OCI-LY1 (cell line): ENCODE measurements at regions not wholly inside any gene's neighbourhood (a gene's known extent, or its start where the extent isn't known, plus 50 kb on each side); places are given as distances from the start of the nearest gene placed in this dataset.

Experiments
- H2AFZ ChIP-seq: fragments of 200-600 bp; sonication (generic), shearing (Covaris generic); 2 replicates; pipeline ENCODE4 v1.6.0; 2014; ENCODE audit warnings: antibody characterized with exemption, mild to moderate bottlenecking, low read length
- H3F3A ChIP-seq: fragments of 200-600 bp; sonication (generic), shearing (Covaris generic); 2 replicates; pipeline ENCODE4 v1.6.0; 2014; ENCODE audit warnings: mild to moderate bottlenecking, antibody characterized with exemption, low read length, moderate library complexity; ENCODE audit not compliant: insufficient read depth
- H3K27ac ChIP-seq: fragments of 200-600 bp; sonication (generic); 2 replicates; pipeline ENCODE4 v1.5.1; 2014; ENCODE audit warnings: low read length, mixed run types, mild to moderate bottlenecking, low read depth; ENCODE audit not compliant: poor library complexity, severe bottlenecking
- H3K27me3 ChIP-seq: fragments of 200-600 bp; sonication (generic); 2 replicates; pipeline ENCODE4 v1.6.0; 2014; ENCODE audit warnings: antibody characterized with exemption, mild to moderate bottlenecking, low read length, moderate library complexity; ENCODE audit not compliant: insufficient read depth
- H3K36me3 ChIP-seq: fragments of 200-600 bp; sonication (generic); 2 replicates; pipeline ENCODE4 v1.6.1; 2014; ENCODE audit warnings: mild to moderate bottlenecking, antibody characterized with exemption, low read length, moderate library complexity, mixed read lengths; ENCODE audit not compliant: insufficient read depth
- H3K4me1 ChIP-seq: fragments of 200-600 bp; sonication (generic); 2 replicates; pipeline ENCODE4 v1.5.1; 2014; ENCODE audit warnings: mild to moderate bottlenecking, low read length, moderate library complexity; ENCODE audit not compliant: insufficient read depth, severe bottlenecking
- H3K4me2 ChIP-seq: fragments of 200-600 bp; sonication (generic), shearing (Covaris generic); 2 replicates; pipeline ENCODE4 v1.6.1; 2014; ENCODE audit warnings: low read length
- H3K4me3 ChIP-seq: fragments of 200-600 bp; sonication (generic); 2 replicates; pipeline ENCODE4 v1.5.1; 2014; ENCODE audit warnings: low read length, low read depth, mild to moderate bottlenecking, mixed read lengths; ENCODE audit not compliant: poor library complexity, severe bottlenecking
- H3K79me2 ChIP-seq: fragments of 200-600 bp; shearing (Covaris generic); 2 replicates; pipeline ENCODE4 v1.6.1; 2016; ENCODE audit warnings: mixed run types, low read length, mixed read lengths; ENCODE audit not compliant: insufficient read depth
- H3K9ac ChIP-seq: fragments of 200-600 bp; sonication (generic), shearing (Covaris generic); 2 replicates; pipeline ENCODE4 v1.6.1; 2014; ENCODE audit warnings: mild to moderate bottlenecking, low read length, mixed read lengths
- H3K9me2 ChIP-seq: fragments of 200-600 bp; sonication (generic), shearing (Covaris generic); 2 replicates; pipeline ENCODE4 v1.6.1; 2014; ENCODE audit warnings: low read depth, mild to moderate bottlenecking, low read length, mixed read lengths
- H3K9me3 ChIP-seq: fragments of 200-600 bp; shearing (Covaris generic); 2 replicates; pipeline ENCODE4 v1.6.1; 2014; ENCODE audit warnings: low read length, mixed read lengths
- H4K20me1 ChIP-seq: fragments of 200-600 bp; sonication (generic), shearing (Covaris generic); 2 replicates; pipeline ENCODE4 v1.6.0; 2016; ENCODE audit warnings: mild to moderate bottlenecking, low read length; ENCODE audit not compliant: insufficient read depth
- EZH2 ChIP-seq: fragments of 200-600 bp; sonication (generic), shearing (Covaris generic); IDR thresholded peaks from 2 replicates; pipeline ENCODE4 v1.8.0; 2017; ENCODE audit warnings: borderline replicate concordance, mixed run types, mild to moderate bottlenecking, antibody characterized with exemption, low read length, moderate library complexity, mixed read lengths
- TF ChIP-seq, protein P1 (sequence below): fragments of 200-600 bp; sonication (generic), shearing (Covaris generic); IDR thresholded peaks from 2 replicates; pipeline ENCODE4 v1.5.1; 2017; ENCODE audit warnings: mild to moderate bottlenecking, antibody characterized with exemption, low read length, moderate library complexity, mixed read lengths

GRCh38 chr13:31588316-31588715 lies 151.0 kb upstream of the RXFP2 start:
- no peak overlapping the region for H3K9ac ChIP-seq
- H3K27ac ChIP-seq, result no peak overlapping the region
- H3K4me3 ChIP-seq, result no peak overlapping the region
- H3K4me2 ChIP-seq, result no peak overlapping the region
- H3F3A ChIP-seq, result no peaks in the 10 kb centered on the region
- H3K9me3 ChIP-seq, result no peaks in the 10 kb centered on the region
- H3K27me3 ChIP-seq, result no peaks in the 10 kb centered on the region
- no peaks in the 10 kb centered on the region for H3K79me2 ChIP-seq
- no peaks in the 10 kb centered on the region for H3K9me2 ChIP-seq
- H3K4me1 ChIP-seq, result no peaks in the 10 kb centered on the region
- no peaks in the 10 kb centered on the region for H4K20me1 ChIP-seq
- no peaks in the 10 kb centered on the region for H3K36me3 ChIP-seq
- TF ChIP-seq, protein P1, sequence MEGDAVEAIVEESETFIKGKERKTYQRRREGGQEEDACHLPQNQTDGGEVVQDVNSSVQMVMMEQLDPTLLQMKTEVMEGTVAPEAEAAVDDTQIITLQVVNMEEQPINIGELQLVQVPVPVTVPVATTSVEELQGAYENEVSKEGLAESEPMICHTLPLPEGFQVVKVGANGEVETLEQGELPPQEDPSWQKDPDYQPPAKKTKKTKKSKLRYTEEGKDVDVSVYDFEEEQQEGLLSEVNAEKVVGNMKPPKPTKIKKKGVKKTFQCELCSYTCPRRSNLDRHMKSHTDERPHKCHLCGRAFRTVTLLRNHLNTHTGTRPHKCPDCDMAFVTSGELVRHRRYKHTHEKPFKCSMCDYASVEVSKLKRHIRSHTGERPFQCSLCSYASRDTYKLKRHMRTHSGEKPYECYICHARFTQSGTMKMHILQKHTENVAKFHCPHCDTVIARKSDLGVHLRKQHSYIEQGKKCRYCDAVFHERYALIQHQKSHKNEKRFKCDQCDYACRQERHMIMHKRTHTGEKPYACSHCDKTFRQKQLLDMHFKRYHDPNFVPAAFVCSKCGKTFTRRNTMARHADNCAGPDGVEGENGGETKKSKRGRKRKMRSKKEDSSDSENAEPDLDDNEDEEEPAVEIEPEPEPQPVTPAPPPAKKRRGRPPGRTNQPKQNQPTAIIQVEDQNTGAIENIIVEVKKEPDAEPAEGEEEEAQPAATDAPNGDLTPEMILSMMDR, result no peak
- TF ChIP-seq EZH2, result no peak
- no peak overlapping the region for H2AFZ ChIP-seq

DNA sequence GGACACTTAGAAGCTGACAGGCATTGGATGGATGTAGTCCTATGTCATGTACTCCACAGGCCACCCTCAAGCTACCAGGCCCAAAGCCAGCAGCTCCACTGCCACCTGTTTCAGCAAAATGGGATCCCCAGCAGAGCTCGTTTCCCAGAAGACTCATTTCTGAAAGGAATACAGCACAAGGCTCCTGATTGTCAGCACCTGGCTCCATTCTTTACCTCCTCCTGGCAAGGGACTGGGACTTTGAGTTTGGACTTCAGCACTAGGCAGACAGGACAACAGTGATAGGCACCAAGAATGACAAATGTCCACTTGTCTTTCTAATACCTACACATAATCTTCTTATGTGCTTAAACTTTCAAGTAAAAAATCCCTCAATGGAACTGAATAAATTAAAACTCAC lies 150.4 kb upstream of the RXFP2 start:
- no peaks in the 10 kb centered on the region for H3K9me2 ChIP-seq
- no peaks in the 10 kb centered on the region for H3K4me1 ChIP-seq
- no peaks in the 10 kb centered on the region for H4K20me1 ChIP-seq
- no peak overlapping the region for H3K9ac ChIP-seq
- no peak overlapping the region for H2AFZ ChIP-seq
- no peaks in the 10 kb centered on the region for H3K79me2 ChIP-seq
- no peaks in the 10 kb centered on the region for H3K9me3 ChIP-seq
- H3K27me3 ChIP-seq, result no peaks in the 10 kb centered on the region
- no peaks in the 10 kb centered on the region for H3K36me3 ChIP-seq
- H3K27ac ChIP-seq, result no peak overlapping the region
- H3K4me3 ChIP-seq, result no peak overlapping the region
- no peak for TF ChIP-seq EZH2
- TF ChIP-seq, protein P1, result no peak
- no peaks in the 10 kb centered on the region for H3F3A ChIP-seq
- H3K4me2 ChIP-seq, result no peak overlapping the region

DNA sequence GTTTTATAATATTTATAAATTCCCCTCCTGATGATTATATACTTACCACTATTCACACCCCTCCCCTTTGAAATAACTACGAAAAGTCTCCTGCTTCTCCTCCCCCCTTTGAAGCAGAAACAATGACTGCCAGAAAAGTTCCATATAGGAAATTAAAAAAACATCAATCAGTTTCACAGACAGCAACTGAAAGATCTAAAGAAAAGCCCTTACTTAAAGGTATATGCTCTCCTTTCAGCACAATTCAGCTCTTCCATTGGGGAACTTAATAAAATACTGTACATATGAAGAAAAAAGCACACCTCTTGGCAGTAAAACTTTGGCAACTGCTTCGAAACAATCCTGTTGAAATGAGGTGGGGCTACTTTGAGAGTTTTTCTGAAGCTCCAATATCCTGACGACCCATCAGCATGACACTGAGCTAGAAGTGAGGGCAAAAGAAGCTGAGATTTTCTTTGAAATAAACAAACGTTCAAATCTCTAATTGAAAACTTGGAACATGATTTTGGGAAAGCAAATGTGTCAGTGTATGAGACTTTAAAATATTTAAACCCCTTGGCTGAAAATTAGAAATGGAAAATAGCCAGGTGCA lies 147.6 kb upstream of the RXFP2 start:
- no peaks in the 10 kb centered on the region for H3K36me3 ChIP-seq
- no peaks in the 10 kb centered on the region for H3K79me2 ChIP-seq
- no peaks in the 10 kb centered on the region for H3F3A ChIP-seq
- TF ChIP-seq EZH2, result no peak
- TF ChIP-seq, protein P1, result no peak
- H3K4me2 ChIP-seq, result no peak overlapping the region
- no peak overlapping the region for H3K4me3 ChIP-seq
- no peak overlapping the region for H2AFZ ChIP-seq
- H3K4me1 ChIP-seq, result no peaks in the 10 kb centered on the region
- H3K27ac ChIP-seq, result no peak overlapping the region
- no peak overlapping the region for H3K9ac ChIP-seq
- H3K27me3 ChIP-seq, result no peaks in the 10 kb centered on the region
- no peaks in the 10 kb centered on the region for H3K9me2 ChIP-seq
- no peaks in the 10 kb centered on the region for H4K20me1 ChIP-seq
- no peaks in the 10 kb centered on the region for H3K9me3 ChIP-seq
